Neural cell (in vitro differentiated cells): ENCODE measurements at regions not wholly inside any gene's neighbourhood (a gene's known extent, or its start where the extent isn't known, plus 50 kb on each side); places are given as distances from the start of the nearest gene placed in this dataset.

Source experiments
- H2AFZ ChIP-seq: fragments of 200-600, 300-800 bp; sonication (generic), shearing (Covaris generic); 2 replicates; pipeline ENCODE4 v1.6.0; 2014; ENCODE audit warnings: low read depth, mild to moderate bottlenecking, antibody characterized with exemption, low read length, moderate library complexity
- H3F3A ChIP-seq: fragments of 200-600 bp; shearing (Covaris generic); 2 replicates; pipeline ENCODE4 v1.6.1; 2016; ENCODE audit warnings: mild to moderate bottlenecking, moderate library complexity, mixed read lengths, antibody characterized with exemption, low read length; ENCODE audit not compliant: insufficient read depth, poor library complexity, severe bottlenecking
- H3K27ac ChIP-seq: fragments of 200-600, 300-800 bp; sonication (generic), shearing (Covaris generic); 2 replicates; pipeline ENCODE4 v1.5.1; 2014; ENCODE audit warnings: mild to moderate bottlenecking, low read length, moderate library complexity
- H3K27me3 ChIP-seq: fragments of 300-800, 200-600 bp; sonication (generic), shearing (Covaris generic); 2 replicates; pipeline ENCODE4 v1.6.0; 2014; ENCODE audit warnings: mild to moderate bottlenecking, low read depth, low read length, moderate library complexity; ENCODE audit not compliant: insufficient read depth
- H3K36me3 ChIP-seq: fragments of 300-800, 200-600 bp; sonication (generic), shearing (Covaris generic); 2 replicates; pipeline ENCODE4 v1.5.1; 2014; ENCODE audit warnings: mild to moderate bottlenecking, antibody characterized with exemption, low read length, moderate library complexity; ENCODE audit not compliant: insufficient read depth
- H3K4me2 ChIP-seq: fragments of 300-800, 200-600 bp; sonication (generic), shearing (Covaris generic); 2 replicates; pipeline ENCODE4 v1.6.0; 2014; ENCODE audit warnings: mild to moderate bottlenecking, low read length
- H3K4me3 ChIP-seq: fragments of 300-800, 200-600 bp; sonication (generic), shearing (Covaris generic); 2 replicates; pipeline ENCODE4 v1.5.1; 2014; ENCODE audit warnings: mild to moderate bottlenecking, low read length, moderate library complexity
- H3K79me2 ChIP-seq: fragments of 200-600 bp; shearing (Covaris generic); replicated peaks from 2 replicates; pipeline ENCODE4 v1.6.0; 2014; ENCODE audit warnings: mild to moderate bottlenecking, low read length, moderate library complexity; ENCODE audit not compliant: insufficient read depth
- H3K9ac ChIP-seq: fragments of 300-800, 200-600 bp; sonication (generic), shearing (Covaris generic); 2 replicates; pipeline ENCODE4 v1.6.1; 2016; ENCODE audit warnings: mild to moderate bottlenecking, low read length, mixed read lengths
- H3K9me2 ChIP-seq: fragments of 200-600 bp; shearing (Covaris generic); 2 replicates; pipeline ENCODE4 v1.6.1; 2016; ENCODE audit warnings: mild to moderate bottlenecking, low read length, mixed read lengths; ENCODE audit not compliant: insufficient read depth
- H3K9me3 ChIP-seq: fragments of 200-600, 300-800 bp; sonication (generic), shearing (Covaris generic); 2 replicates; pipeline ENCODE4 v1.6.1; 2016; ENCODE audit warnings: mild to moderate bottlenecking, mixed run types, low read length, moderate library complexity, mixed read lengths
- H4K20me1 ChIP-seq: fragments of 200-600 bp; shearing (Covaris generic); 2 replicates; pipeline ENCODE4 v1.6.1; 2016; ENCODE audit warnings: mild to moderate bottlenecking, mixed run types; ENCODE audit not compliant: insufficient read depth
- CTCF ChIP-seq: fragments of 450-650 bp; IDR thresholded peaks from 2 replicates; pipeline ENCODE4 v1.5.1; 2014; ENCODE audit warnings: antibody characterized with exemption, mild to moderate bottlenecking, moderate library complexity; ENCODE audit not compliant: poor library complexity, severe bottlenecking
- EP300 ChIP-seq: fragments of 450-650 bp; conservative IDR thresholded peaks from 2 replicates; pipeline ENCODE4 v1.6.1; 2014; ENCODE audit warnings: antibody characterized with exemption, mild to moderate bottlenecking, moderate library complexity; ENCODE audit not compliant: poor library complexity, severe bottlenecking
- EZH2 ChIP-seq: fragments of 200-600, 300-800 bp; shearing (Covaris generic), sonication (generic); IDR thresholded peaks from 2 replicates; pipeline ENCODE4 v1.6.1; 2014; ENCODE audit warnings: antibody characterized with exemption, low read length, borderline replicate concordance, mild to moderate bottlenecking; ENCODE audit not compliant: insufficient read depth, poor library complexity, severe bottlenecking
- MXI1 ChIP-seq: fragments of 450-650 bp; conservative IDR thresholded peaks from 2 replicates; pipeline ENCODE4 v1.6.1; 2014; ENCODE audit warnings: antibody characterized with exemption, mild to moderate bottlenecking; ENCODE audit not compliant: poor library complexity, severe bottlenecking
- POLR2AphosphoS5 ChIP-seq: IDR thresholded peaks from 2 replicates; pipeline ENCODE4 v1.6.1; 2012
- RAD21 ChIP-seq: fragments of 450-650 bp; conservative IDR thresholded peaks from 2 replicates; pipeline ENCODE4 v1.6.1; 2014; ENCODE audit warnings: antibody characterized with exemption, mild to moderate bottlenecking, moderate library complexity
- REST ChIP-seq: IDR thresholded peaks from 2 replicates; pipeline ENCODE4 v1.6.1; 2012; ENCODE audit warnings: borderline replicate concordance
- SMC3 ChIP-seq: fragments of 450-650 bp; conservative IDR thresholded peaks from 2 replicates; pipeline ENCODE4 v1.6.1; 2014; ENCODE audit warnings: antibody characterized with exemption, mild to moderate bottlenecking, moderate library complexity; ENCODE audit not compliant: poor library complexity
- TAF1 ChIP-seq: IDR thresholded peaks from 2 replicates; pipeline ENCODE4 v1.6.1; 2012; ENCODE audit warnings: low read depth

- Histone ChIP-seq H3K36me3 (no peaks in the 10 kb centered on the region), H3K4me2 (no peak overlapping the region), H3K27me3 (peaks cover 3% of the 10 kb centered on the region), H3K4me3 (no peak overlapping the region), H3K79me2 (no peaks in the 10 kb centered on the region), H3F3A (no peaks in the 10 kb centered on the region), H2AFZ (no peak overlapping the region), H3K9me2 (no peaks in the 10 kb centered on the region), H4K20me1 (no peaks in the 10 kb centered on the region), H3K27ac (no peak overlapping the region), H3K9me3 (no peaks in the 10 kb centered on the region), H3K9ac (no peak overlapping the region)
- no peak for TF ChIP-seq TAF1
- TF ChIP-seq CTCF = no peak
- TF ChIP-seq EZH2 = no peak
- TF ChIP-seq RAD21 = no peak
- TF ChIP-seq SMC3 = no peak
- TF ChIP-seq REST = no peak
- TF ChIP-seq EP300 = no peak
- no peak for TF ChIP-seq MXI1
- no peak for TF ChIP-seq POLR2AphosphoS5
These were observed 124.7 kb upstream of the GLI2 start for GRCh38 chr2:120611016-120611415.

- H3F3A ChIP-seq = no peaks in the 10 kb centered on the region
- H3K4me3 ChIP-seq = no peak overlapping the region
- no peaks in the 10 kb centered on the region for H4K20me1 ChIP-seq
- H3K9me3 ChIP-seq = no peaks in the 10 kb centered on the region
- no peak for TF ChIP-seq CTCF
- TF ChIP-seq POLR2AphosphoS5 = no peak
- TF ChIP-seq EP300 = no peak
- TF ChIP-seq MXI1 = no peak
- H3K4me2 ChIP-seq = no peak overlapping the region
- H3K27me3 ChIP-seq = peaks cover 3% of the 10 kb centered on the region
- no peaks in the 10 kb centered on the region for H3K36me3 ChIP-seq
- no peak overlapping the region for H2AFZ ChIP-seq
- no peak overlapping the region for H3K9ac ChIP-seq
- H3K27ac ChIP-seq = no peak overlapping the region
- no peaks in the 10 kb centered on the region for H3K79me2 ChIP-seq
- no peaks in the 10 kb centered on the region for H3K9me2 ChIP-seq
These were observed 123.7 kb upstream of the GLI2 start for GRCh38 chr2:120611961-120612360.
